HG03060 (cell line): ENCODE measurements at regions not wholly inside any gene's neighbourhood (a gene's known extent, or its start where the extent isn't known, plus 50 kb on each side); places are given as distances from the start of the nearest gene placed in this dataset.

Experiments
- ATAC-seq: cut with Tn5 transposase; IDR thresholded peaks from one replicate; pipeline ENCODE4 v1.9.1; 2021; ENCODE audit warnings: low read depth, moderate number of reproducible peaks; ENCODE audit not compliant: unreplicated experiment

DNA sequence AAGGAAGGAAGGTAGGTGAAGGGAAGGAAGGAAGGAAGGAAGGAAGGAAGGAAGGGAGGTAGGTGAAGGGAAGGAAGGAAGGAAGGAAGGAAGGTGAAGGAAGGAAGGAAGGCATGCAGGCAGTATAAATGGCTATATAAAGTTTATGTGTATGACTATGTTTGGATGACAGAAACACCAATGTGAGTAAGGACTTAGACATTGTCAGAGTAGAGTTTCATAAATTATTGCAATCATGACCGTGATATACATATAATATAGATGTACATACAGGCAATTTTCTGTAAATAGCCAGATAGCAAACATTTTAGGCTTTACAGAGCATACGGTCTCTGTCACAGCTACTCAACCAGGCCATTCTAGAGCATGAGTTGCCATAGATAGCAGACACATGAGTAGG lies 133.8 kb upstream of the AKR1E2 start:
- no peak for ATAC-seq

GRCh38 chr10:4691776-4692175 lies 134.2 kb upstream of the AKR1E2 start:
- no peak for ATAC-seq

DNA sequence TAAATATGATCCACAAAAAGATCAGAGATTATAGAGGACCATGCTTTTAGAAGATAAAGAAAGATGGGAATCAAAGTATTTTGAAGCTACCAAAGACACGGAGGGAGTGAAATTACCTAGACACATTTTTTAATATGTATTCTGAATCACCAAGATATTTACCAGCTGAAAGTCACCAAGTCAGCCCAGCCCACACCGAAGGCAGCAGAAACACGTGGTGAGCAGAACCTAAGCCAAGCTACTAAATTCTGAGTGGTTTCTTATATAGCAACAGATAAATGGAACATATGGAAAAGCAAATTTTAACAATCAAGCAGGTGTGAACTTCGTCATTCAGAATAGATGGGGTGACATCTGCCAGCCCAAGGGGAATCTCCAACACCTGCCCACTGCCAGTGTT lies 134.7 kb upstream of the AKR1E2 start:
- no peak for ATAC-seq

DNA sequence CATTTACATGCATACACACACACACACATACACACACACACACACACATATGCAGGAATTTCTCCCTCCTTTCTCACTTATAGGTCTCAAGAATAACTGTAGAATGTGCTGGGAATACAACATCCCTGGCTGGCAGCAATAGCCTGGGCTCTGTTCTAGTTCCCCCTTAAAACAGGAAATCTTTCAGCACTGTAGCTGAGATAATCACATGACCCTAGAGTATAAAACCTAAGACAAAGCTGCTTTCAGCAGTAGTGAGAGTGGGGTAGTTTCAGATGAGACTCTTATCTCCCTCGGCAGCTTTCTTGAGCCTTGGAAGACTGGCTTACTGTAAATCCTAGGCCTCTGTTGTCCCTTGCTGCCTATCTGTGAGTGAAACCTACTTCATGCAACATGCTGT lies 137.4 kb upstream of the AKR1E2 start:
- no peak for ATAC-seq

DNA sequence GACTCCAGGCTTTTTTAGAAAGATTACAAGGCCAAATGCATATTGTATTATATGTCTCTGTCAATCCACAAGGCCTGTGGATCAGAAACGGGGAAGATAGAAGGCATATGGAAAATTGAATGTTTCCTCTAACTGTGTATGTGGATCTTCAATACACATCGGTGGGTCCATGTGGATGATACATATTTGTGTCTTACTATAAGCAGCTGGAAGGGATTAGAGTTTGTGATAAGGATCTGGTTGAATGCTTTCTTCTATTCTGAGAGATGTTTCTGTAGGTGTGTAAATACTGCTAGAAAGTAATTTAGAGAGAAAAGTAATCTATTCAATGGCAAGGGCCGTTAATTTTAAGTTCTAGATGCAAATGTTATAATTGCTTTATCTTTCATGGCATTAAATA lies 137.8 kb upstream of the AKR1E2 start:
- no peak for ATAC-seq

- ATAC-seq: no peak
These were observed 138.6 kb upstream of the AKR1E2 start for GRCh38 chr10:4687397-4687796.

GRCh38 chr10:4686644-4686996 lies 139.4 kb upstream of the AKR1E2 start:
- no peak for ATAC-seq

DNA sequence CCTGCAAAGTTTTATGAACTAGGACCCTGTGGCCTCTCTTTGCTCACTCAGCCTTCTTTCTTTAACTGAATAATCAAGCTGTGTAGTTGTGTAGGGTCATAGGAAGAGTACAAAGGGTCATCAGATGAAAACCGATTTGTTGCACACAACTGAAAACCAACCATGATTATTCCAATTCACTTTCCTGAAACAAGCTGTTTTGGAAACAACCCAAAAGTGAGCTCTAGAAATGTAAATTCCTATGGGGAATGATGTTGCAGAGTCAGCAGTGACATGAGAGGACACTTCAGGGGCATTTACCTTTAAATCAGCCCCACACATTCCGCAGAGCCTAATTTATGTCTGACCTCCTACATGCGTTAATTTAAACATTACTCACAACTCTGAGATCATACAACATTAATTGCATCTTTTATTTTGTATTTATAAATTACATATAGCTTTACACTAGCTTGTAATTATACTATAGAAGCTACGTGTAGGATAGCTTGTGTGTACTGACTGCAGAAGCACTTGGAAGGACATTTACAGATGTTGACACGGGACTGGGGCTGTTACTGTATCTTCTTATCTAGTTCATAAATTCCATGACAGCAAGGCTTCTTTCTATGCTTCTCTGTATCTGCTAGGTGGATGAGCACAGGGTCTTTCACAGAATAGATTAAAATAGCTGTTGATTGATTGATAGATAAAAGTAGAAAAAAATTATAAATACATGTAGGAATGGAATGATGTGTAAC lies 139.9 kb upstream of the AKR1E2 start:
- ATAC-seq: no peak

DNA sequence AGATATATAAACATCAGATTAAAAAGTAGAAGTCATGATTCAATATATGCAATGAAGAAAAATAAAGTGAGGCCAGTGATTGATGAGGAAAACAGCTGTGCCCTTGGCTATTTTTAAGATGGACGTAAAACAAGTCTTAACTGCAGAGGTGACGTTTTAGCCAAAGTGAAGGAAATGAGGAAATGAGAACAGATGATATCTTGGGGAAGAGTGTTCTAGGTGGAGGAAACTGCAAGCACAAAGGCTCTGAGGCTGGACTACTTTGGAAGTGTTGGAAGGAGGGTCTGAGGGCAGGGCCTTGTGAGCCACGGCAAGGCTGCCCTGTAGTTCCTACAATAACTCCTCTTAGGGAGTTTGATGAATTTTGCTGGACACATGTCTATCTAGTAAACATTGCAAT lies 140.5 kb upstream of the AKR1E2 start:
- ATAC-seq: no peak

GRCh38 chr10:4684434-4684833 lies 141.6 kb upstream of the AKR1E2 start:
- no peak for ATAC-seq

- no peak for ATAC-seq
These were observed 142.2 kb upstream of the AKR1E2 start for GRCh38 chr10:4683838-4684237.

DNA sequence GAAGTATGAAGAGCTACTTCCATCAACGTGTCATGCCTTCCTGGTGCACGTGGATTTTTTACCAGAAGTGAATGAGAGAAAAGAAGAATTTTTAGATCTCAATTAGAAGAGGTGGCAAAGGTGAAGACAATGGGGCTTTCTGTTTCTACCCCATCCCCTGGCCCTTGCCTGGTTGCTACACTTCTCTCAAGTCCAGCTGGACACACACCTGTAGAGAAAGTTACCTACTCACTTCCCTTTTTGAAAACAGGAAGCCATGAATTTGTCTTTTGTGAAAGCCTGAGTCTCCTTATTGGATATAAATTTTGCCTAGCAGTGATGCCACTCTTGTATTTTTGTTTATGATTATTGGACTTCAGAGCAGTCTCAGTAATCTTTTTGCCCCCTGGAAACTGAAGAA lies 142.9 kb upstream of the AKR1E2 start:
- ATAC-seq: no peak

GRCh38 chr10:4678951-4679671 lies 146.9 kb upstream of the AKR1E2 start:
- no peak for ATAC-seq

GRCh38 chr10:4678023-4678950 lies 147.7 kb upstream of the AKR1E2 start:
- ATAC-seq: no peak

DNA sequence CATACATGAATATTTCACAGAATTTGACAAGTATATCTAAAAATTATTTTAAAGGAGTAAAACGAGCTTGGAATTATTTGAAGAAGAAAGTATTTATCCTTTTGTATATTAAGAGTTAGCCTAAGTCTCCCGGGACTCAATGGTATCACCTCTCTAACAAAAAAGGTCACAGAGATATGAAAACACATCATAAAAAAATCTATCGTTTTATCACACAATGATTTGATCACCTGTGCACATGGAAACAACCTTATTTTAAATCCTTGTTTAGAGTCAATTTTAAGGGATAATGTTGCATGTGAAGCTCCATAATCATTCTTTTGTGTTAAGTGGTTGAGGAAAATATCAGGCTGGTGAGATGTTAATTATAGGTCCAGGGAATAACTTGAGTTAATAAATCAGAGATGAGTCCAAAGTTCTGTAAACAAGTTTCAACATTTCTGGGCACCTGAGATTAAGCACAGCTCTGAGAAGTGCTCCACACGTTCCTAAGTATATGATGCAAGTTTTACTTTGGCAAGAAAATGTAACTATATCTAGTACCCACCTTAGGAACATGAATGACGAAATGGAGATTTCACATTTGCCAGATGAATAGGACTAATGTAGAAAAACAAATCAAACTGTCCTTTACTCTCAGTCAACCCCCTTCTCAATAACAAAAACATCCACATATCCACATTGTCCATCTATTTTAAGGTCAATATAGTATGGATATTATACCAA lies 148.5 kb upstream of the AKR1E2 start:
- no peak for ATAC-seq

DNA sequence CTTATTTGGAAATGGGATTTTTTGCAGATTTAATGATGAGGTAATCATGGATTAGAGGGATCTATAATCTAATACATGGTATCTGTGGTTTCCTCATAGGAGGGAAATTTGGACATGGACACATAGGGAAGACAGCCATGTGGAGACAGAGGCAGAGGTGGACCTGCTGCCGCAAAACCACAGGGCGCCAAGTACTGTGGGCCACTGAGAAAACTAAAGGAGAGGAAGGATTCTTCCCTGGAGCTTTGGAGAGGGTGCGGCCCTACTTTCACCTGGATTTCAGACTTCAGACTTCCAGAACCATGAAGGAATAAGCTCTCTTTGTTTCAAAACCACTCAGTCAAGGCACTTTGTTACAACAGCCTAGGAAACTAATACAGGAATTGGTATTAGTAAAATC lies 149.4 kb upstream of the AKR1E2 start:
- ATAC-seq: no peak

DNA sequence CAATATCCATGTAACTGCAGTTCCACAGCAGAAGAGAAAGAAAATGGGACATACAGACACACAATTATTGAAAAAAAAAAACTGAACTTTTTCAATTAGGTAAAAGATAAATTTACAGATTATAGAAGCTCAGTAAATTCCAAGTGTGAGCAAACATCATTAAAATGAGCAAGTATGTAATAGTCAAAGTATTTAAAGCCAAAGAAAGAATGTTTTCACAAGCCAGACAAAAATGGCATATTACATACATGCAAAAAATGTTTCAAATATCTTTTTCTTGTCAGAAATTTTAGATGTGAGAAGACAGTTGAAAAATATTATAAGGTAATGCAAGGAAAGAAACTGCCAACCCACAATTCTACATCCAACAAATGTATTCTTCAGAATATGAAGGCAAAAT lies 150.2 kb upstream of the AKR1E2 start:
- no peak for ATAC-seq

GRCh38 chr10:4673279-4674040 lies 152.5 kb upstream of the AKR1E2 start:
- no peak for ATAC-seq

- ATAC-seq: no peak
These were observed 153.8 kb upstream of the AKR1E2 start for GRCh38 chr10:4672201-4672600.
